ENCODE measurements at regions not wholly inside any gene's neighbourhood (a gene's known extent, or its start where the extent isn't known, plus 50 kb on each side); places are given as distances from the start of the nearest gene placed in this dataset.

DNA sequence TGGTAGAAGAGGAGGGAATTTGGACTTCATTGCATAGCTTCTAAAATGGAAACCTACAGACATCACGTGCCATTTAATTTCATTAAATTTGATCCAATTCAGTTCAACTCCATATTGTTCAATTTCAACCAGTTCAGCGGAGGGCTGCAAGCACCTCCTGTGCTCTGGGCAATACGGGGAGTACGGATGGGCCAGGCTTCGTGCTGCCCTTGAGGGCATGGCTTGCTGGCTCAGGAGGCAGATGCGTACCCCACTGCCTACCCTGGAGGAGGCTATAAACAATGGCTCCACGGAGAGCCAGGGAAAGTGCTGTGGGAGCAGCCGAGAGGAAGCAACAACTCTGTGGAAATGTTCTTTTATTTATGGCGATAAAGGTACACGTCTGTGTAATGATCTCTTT lies 261.8 kb downstream of the DCDC2C start:
- POLR2A ChIA-PET, result no interaction called here

DNA sequence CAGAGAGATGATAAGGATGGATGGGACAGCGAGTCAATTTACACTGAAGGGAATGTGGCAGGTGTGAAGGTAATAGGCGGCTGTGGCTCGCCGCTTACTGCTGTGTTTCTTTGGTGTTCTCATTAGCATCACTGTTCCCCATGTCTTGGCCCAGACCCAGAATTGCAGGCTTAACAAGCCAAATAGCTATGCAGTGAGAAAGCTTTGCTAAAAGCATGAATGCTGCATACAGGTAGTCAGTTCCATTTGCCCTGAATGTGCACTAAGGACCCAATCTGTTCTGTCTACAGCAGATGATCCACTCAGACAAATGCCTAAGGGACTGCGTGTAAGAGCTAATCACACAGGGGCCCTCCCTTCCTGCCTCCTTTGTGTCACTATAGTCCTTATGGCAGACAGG lies 262.6 kb downstream of the DCDC2C start:
- no peak overlapping the region for H3K27ac ChIP-seq (ENCODE audit: extremely low read depth, low read depth, low read length)
- no peak overlapping the region for H3K4me3 ChIP-seq (ENCODE audit: low read depth, low read length)
- no peaks in the 10 kb centered on the region for H3K36me3 ChIP-seq (ENCODE audit: control insufficient read depth in 2 of 2, insufficient read depth in 1 of 2, low read length in 2 of 2)
- ChIA-PET CTCF (interaction anchor here (0.5 kb wide), 1 partner anchor 134 kb away, joined by 3 read pairs; no protein-coding TSS in a partner anchor), POLR2A (no interaction called here)
- no peaks in the 10 kb centered on the region for H3K9me3 ChIP-seq (ENCODE audit: control insufficient read depth, insufficient read depth, low read depth, low read length)
- H3K4me1 ChIP-seq (ENCODE audit: control insufficient read depth, insufficient read depth, low read length), result no peaks in the 10 kb centered on the region
- no peak for TF ChIP-seq ZNF677 (tag by site-specific recombination; IDR thresholded peaks at IDR 0.05)
- no peak for TF ChIP-seq WT1 (tag by site-specific recombination; IDR thresholded peaks at IDR 0.05)
- TF ChIP-seq, protein P1, sequence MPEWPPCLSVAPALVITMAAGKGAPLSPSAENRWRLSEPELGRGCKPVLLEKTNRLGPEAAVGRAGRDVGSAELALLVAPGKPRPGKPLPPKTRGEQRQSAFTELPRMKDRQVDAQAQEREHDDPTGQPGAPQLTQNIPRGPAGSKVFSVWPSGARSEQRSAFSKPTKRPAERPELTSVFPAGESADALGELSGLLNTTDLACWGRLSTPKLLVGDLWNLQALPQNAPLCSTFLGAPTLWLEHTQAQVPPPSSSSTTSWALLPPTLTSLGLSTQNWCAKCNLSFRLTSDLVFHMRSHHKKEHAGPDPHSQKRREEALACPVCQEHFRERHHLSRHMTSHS (tag by site-specific recombination; IDR thresholded peaks at IDR 0.05), result no peak
- TF ChIP-seq ZIC2 (tag by site-specific recombination; IDR thresholded peaks at IDR 0.05), result no peak
- TF ChIP-seq, protein P2, sequence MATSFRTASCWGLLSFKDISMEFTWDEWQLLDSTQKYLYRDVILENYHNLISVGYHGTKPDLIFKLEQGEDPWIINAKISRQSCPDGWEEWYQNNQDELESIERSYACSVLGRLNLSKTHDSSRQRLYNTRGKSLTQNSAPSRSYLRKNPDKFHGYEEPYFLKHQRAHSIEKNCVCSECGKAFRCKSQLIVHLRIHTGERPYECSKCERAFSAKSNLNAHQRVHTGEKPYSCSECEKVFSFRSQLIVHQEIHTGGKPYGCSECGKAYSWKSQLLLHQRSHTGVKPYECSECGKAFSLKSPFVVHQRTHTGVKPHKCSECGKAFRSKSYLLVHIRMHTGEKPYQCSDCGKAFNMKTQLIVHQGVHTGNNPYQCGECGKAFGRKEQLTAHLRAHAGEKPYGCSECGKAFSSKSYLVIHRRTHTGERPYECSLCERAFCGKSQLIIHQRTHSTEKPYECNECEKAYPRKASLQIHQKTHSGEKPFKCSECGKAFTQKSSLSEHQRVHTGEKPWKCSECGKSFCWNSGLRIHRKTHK (tag by site-specific recombination; IDR thresholded peaks at IDR 0.05), result no peak
- no peak for TF ChIP-seq IKZF3 (tag by site-specific recombination; IDR thresholded peaks at IDR 0.05)
- TF ChIP-seq ZNF843 (tag by site-specific recombination; IDR thresholded peaks at IDR 0.05), result no peak
- no peak for TF ChIP-seq ZNF707 (tag by site-specific recombination; IDR thresholded peaks at IDR 0.05)
- no peak for TF ChIP-seq ZNF544 (tag by site-specific recombination; IDR thresholded peaks at IDR 0.05)

More for the DNA sequence above, 261.8 kb downstream of the DCDC2C start:
- CTCF ChIA-PET, result no interaction called here
- H3K4me3 ChIP-seq (ENCODE audit: low read depth, low read length), result no peak overlapping the region
- no peaks in the 10 kb centered on the region for H3K36me3 ChIP-seq (ENCODE audit: control insufficient read depth in 2 of 2, insufficient read depth in 1 of 2, low read length in 2 of 2)
- H3K9me3 ChIP-seq (ENCODE audit: control insufficient read depth, insufficient read depth, low read depth, low read length), result no peaks in the 10 kb centered on the region
- H3K27ac ChIP-seq (ENCODE audit: extremely low read depth, low read depth, low read length), result no peak overlapping the region
- TF ChIP-seq ZNF394 (tag by site-specific recombination; IDR thresholded peaks at IDR 0.05; ENCODE audit: borderline replicate concordance), result no peak
- TF ChIP-seq SP2 (tag by site-specific recombination; IDR thresholded peaks at IDR 0.05), result no peak
- H3K4me1 ChIP-seq (ENCODE audit: control insufficient read depth, insufficient read depth, low read length), result no peaks in the 10 kb centered on the region

DNA sequence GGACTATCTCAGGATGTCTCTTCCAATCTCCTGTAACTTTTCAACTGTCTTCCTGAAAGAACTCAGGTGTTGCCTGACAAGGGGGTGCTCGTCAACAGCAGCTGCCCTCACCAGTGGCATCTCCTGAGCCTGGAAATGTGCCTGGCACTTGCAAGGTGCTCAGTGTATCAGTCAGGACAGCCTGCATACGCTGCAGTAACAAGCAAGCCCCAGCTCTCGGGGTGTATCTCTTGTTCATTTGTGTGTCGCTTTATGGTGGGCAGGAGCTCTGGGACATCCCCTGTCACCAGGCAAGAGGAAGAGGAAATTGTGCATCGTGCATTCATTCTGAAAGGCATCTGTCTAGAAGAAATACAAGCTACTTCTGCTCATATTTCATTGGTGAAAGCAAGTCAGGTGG lies 263.1 kb downstream of the DCDC2C start:
- Histone ChIP-seq H3K4me3 (ENCODE audit: low read depth, low read length) (no peak overlapping the region), H3K36me3 (ENCODE audit: control insufficient read depth in 2 of 2, insufficient read depth in 1 of 2, low read length in 2 of 2) (no peaks in the 10 kb centered on the region; a peak in 1 of 3 replicates), H3K9me3 (ENCODE audit: control insufficient read depth, insufficient read depth, low read depth, low read length) (no peaks in the 10 kb centered on the region), H3K27ac (ENCODE audit: extremely low read depth, low read depth, low read length) (no peak overlapping the region), H3K4me1 (ENCODE audit: control insufficient read depth, insufficient read depth, low read length) (no peaks in the 10 kb centered on the region)
- TF ChIP-seq ZNF10 (tag by site-specific recombination; IDR thresholded peaks at IDR 0.05), result no peak
- no peak for TF ChIP-seq ZNF585B (tag by site-specific recombination; IDR thresholded peaks at IDR 0.05)
- no peak for TF ChIP-seq ZIC2 (tag by site-specific recombination; IDR thresholded peaks at IDR 0.05)
- no peak for TF ChIP-seq ZSCAN30 (tag by site-specific recombination; IDR thresholded peaks at IDR 0.05)
- no peak for TF ChIP-seq ZNF404 (tag by site-specific recombination; IDR thresholded peaks at IDR 0.05)
- no peak for TF ChIP-seq ZNF561 (tag by site-specific recombination; IDR thresholded peaks at IDR 0.05; ENCODE audit: borderline replicate concordance)
- POLR2A ChIA-PET, result no interaction called here
- CTCF ChIA-PET, result interaction anchor here (0.5 kb wide), 1 partner anchor 133 kb away, joined by 3 read pairs; no protein-coding TSS in a partner anchor

DNA sequence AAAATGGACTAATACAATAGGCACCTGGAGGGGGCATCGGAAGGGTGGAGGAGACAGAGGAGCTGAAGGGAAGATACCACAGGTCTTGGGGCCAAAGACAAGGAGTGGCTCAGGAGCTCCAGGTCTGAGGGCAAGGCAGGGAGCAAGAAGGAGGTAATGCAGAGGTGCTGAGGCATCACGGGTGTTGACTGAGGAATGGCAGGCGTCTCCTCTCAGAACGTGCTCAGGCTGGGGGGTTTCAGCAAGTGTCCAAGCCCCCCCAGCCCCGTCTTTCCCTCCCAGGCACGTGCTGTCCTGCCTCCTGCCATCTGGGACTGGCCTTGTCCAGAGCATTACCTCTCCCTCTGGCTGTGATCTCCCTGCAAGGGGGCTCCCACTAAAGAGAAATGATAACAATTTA lies 265.4 kb downstream of the DCDC2C start:
- H3K27ac ChIP-seq (ENCODE audit: extremely low read depth, low read depth, low read length), result no peak overlapping the region
- H3K4me3 ChIP-seq (ENCODE audit: low read depth, low read length), result no peak overlapping the region
- no peaks in the 10 kb centered on the region; a peak in 1 of 3 replicates for H3K36me3 ChIP-seq (ENCODE audit: control insufficient read depth in 2 of 2, insufficient read depth in 1 of 2, low read length in 2 of 2)
- ChIA-PET CTCF (no interaction called here), POLR2A (no interaction called here)
- no peaks in the 10 kb centered on the region for H3K9me3 ChIP-seq (ENCODE audit: control insufficient read depth, insufficient read depth, low read depth, low read length)
- no peaks in the 10 kb centered on the region for H3K4me1 ChIP-seq (ENCODE audit: control insufficient read depth, insufficient read depth, low read length)
- TF ChIP-seq ZBTB1 (tag by site-specific recombination; IDR thresholded peaks at IDR 0.05) (no peak), ZNF211 (tag by site-specific recombination; IDR thresholded peaks at IDR 0.05; ENCODE audit: low read depth) (no peak), ZNF785 (tag by site-specific recombination; IDR thresholded peaks at IDR 0.05) (no peak), ZNF23 (tag by site-specific recombination; IDR thresholded peaks at IDR 0.05; ENCODE audit: borderline replicate concordance) (no peak), ZNF837 (tag by site-specific recombination; IDR thresholded peaks at IDR 0.05) (no peak)
